ENCODE measurements at regions not wholly inside any gene's neighbourhood (a gene's known extent, or its start where the extent isn't known, plus 50 kb on each side); places are given as distances from the start of the nearest gene placed in this dataset.

DNA sequence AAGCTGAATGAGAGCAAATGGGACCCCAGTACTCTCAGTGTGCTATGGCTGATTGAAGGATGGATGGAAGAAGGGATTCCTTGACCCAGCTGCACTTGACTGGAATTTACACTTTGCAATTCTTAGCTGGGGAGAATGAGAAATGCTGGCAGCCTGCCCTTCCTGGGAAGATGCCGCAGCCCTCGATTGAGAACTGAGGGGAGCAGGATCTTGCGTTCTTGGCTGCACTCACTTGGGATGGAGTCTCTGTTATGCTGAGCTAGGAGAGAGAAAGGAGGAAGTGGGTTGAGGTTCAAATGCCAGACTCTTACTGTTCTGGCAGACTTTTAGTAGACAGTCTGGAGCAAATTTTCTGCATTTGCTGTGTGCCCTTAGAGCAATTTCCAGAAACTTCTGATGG, 221.2 kb downstream of the FNDC1 start:
- TF ChIP-seq YY1 (IDR thresholded peaks at IDR 0.05; ENCODE audit: insufficient read depth, insufficient read length) = no peak
- TF ChIP-seq ZNF274 (IDR thresholded peaks at IDR 0.05; ENCODE audit: low read depth, low read length) = no peak

Measured in NT2/D1 (cell line).